Spleen (tissue), 7 donors: ENCODE measurements at regions not wholly inside any gene's neighbourhood (a gene's known extent, or its start where the extent isn't known, plus 50 kb on each side); places are given as distances from the start of the nearest gene placed in this dataset.

Experiments used
- CTCF ChIP-seq, 11 experiments: fragments of 200-600 bp in 7 of 11; fragments of 450-650 bp in 4 of 11; sonication (generic) in 4 of 11; IDR thresholded peaks in 8 of 11; conservative IDR thresholded peaks in 3 of 11; 1 replicate in 7 of 11; 2 replicates in 4 of 11; pipeline versions ENCODE4 v1.4.0 to v1.8.0; 2016 to 2021; ENCODE audit warnings: antibody characterized with exemption in 11 of 11, inconsistent platforms in 4 of 11, mild to moderate bottlenecking in 1 of 11
- POLR2AphosphoS5 ChIP-seq, 3 donors: sonication (generic); formaldehyde crosslinking; IDR thresholded peaks; one replicate each; pipeline ENCODE4 v1.5.1; 2017; ENCODE audit warnings: antibody characterized with exemption in 3 of 3
- donor health status: DM: no; HTN: no; CAD: no; lungs with moderate emphysema.
- donor health status: DM: no; HTN: no; CAD: no.
- donor health status: DM: no; HTN: no; CAD: no.

GRCh38 chr6:65780691-65781090, 73.7 kb upstream of the EYS start:
- no peak for TF ChIP-seq POLR2AphosphoS5 (IDR thresholded peaks at IDR 0.05)
- TF ChIP-seq CTCF (IDR thresholded peaks at IDR 0.05 in 8 of 11, conservative IDR thresholded peaks at IDR 0.05 in 3 of 11), result no peak
